NCI-H2171 (cell line): ENCODE measurements at regions not wholly inside any gene's neighbourhood (a gene's known extent, or its start where the extent isn't known, plus 50 kb on each side); places are given as distances from the start of the nearest gene placed in this dataset.

Source experiments
- DNase-seq: peaks from one replicate; lab custom pipeline; 2025; lab: John Stamatoyannopoulos, UW

DNA sequence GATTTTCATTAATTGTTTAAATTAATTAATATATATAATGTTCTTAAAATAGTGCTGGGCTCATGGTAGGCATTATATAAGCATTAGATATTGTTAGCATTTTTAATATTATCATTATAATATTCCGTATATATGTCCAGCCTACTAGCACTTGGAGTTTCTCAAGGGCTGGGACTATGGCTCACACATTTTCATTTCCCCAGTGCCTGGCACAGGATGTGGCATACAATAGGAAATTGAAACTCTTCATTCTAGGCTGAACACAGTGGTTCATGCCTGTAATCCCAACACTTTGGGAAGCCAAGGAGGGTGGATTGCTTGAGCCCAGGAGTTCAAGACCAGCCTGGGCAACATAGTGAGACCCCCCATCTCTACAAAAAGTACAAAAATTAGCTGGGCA is 170.4 kb downstream of the RSL24D1 start:
- no peak for DNase-seq

DNA sequence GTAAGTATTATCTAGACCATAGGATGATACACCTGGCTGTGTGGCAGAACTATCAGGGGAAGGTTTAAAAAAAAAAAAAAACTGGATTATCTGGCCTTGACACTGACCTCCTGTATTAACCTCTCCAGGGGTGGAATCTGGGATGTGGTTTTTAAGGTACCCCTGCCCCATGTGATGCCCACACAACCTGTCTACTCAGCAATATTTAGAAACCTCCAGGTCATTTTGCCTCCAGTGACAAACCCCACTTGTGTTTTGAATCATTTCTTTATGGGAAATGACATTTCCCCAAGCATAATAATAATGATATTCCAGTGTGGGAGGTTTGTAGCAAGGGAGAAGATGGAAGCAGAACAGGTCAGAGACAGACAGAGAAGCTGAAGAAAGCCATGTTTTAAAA is 179.1 kb downstream of the RSL24D1 start:
- no peak for DNase-seq

DNA sequence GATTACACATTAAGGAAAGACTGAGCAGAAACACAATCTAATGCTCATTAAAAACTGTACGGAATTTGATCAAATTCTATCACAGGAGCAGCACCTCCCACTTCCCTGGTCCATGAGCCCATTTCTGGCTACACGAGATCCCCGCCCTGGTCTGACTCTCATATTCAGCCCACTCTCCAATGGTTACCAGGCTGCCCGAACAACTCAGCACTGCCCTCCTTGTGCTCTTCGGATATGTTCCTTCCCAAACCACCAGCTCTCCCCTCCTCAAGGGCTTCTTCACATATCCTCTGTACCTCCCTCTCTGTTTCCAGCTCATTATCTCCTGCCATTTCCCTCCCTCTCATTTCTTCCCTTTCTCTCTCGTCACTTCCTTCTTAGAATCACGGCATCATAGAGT is 180.5 kb downstream of the RSL24D1 start:
- no peak for DNase-seq

DNA sequence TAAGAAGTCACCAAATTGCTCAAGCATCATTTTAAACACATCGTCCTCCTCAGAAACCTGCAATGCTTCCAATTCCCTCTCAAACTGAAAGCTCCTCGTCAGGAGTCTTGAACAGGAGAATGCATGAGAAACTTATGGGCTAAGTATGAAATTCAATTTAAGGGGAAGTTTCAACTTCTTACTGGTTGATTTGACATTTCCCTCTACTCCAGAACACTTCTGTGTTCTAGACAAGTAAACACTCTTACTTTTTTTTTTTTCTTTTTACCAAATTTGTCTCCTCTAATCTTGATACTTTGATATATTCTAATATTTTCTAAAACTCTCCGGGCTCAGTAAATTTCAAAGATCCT is 181.7 kb downstream of the RSL24D1 start:
- no peak for DNase-seq

DNA sequence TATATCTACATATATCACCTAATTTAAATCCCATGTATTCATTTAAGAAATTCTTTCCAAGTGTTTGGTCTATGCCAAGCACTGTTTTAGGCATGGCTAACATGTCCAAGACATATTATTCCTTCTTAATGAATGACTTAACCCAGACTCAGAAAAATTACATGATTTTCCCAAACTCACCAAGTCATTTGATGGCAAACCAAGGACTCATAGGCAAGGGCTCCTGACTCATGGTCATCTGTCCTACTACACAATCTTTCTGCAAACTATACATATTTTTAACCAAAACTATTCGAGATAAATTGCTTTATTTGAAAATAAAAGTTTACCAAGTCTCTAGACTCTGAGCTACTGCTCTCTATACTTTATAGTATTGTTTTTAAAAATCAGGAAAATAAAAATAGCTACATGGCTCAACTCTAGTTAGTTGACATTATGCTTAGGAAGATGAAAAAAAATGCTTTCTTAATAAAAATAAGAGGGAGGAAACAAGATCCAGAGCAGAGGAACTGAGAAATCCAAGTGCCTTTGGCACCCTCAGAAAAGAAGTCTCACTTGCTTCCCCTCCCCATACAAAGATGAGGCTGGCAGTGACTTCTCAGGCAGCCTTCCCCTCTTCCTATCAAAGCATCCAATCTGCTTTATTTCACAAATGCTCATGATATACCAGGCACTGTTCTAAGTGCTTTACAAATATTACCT is 182.2 kb downstream of the RSL24D1 start:
- no peak for DNase-seq

DNA sequence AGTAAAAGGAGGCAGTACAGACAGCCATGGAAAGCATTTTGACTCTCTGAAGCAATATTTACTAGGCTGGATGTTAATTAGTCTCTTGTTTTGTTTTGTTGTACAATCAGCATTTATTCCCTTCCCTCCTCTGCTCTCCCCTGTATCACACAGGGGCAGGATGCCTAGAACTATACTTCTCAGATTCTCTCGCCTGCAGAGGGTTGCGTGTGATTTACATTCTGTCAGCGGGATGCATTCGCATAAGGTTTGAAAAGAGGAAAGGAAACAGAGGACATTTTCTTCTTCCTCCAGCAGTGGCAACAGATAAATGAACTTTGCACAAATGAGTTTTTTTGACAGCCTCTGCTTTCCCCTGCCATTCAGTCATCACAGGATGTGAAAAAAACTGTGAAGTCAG is 188.3 kb downstream of the RSL24D1 start:
- DNase-seq: no peak

DNA sequence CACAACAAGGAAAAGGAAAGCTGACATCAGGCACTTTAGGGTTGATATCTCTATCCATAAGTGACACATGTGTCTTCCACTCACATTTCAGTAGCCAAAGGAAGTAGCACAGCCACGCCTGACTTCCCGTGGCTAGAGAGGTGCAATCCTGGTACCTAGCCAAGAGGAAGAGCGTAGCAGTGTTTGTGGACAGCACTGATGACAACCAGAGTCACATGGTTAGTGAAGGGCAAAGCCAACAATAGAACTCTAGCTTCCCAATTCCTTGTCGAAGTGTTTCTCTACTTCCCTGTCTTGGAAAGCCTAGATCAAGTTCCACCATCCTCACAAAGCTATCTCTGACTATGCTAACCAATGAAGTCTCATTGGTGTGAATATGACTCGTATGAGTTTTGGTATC is 189.2 kb downstream of the RSL24D1 start:
- no peak for DNase-seq

DNA sequence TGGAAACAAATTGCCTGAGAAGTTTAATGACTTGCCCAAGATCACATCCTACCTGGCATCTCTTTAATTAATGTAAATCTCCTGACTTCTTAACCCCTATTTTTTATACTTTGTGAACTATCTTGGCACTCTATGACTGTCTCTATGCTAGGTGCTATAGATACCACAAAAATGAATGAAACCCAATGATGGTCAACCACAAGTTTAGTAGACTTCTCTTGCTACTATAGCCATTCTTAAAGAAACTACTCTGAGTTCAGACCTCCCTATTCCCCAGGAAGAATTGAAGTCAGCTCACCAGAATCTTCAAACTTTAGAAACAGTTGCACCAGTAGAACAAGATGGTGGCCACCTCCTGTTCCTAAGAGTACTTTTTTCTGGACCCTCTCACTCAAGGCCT is 191.1 kb downstream of the RSL24D1 start:
- no peak for DNase-seq

DNA sequence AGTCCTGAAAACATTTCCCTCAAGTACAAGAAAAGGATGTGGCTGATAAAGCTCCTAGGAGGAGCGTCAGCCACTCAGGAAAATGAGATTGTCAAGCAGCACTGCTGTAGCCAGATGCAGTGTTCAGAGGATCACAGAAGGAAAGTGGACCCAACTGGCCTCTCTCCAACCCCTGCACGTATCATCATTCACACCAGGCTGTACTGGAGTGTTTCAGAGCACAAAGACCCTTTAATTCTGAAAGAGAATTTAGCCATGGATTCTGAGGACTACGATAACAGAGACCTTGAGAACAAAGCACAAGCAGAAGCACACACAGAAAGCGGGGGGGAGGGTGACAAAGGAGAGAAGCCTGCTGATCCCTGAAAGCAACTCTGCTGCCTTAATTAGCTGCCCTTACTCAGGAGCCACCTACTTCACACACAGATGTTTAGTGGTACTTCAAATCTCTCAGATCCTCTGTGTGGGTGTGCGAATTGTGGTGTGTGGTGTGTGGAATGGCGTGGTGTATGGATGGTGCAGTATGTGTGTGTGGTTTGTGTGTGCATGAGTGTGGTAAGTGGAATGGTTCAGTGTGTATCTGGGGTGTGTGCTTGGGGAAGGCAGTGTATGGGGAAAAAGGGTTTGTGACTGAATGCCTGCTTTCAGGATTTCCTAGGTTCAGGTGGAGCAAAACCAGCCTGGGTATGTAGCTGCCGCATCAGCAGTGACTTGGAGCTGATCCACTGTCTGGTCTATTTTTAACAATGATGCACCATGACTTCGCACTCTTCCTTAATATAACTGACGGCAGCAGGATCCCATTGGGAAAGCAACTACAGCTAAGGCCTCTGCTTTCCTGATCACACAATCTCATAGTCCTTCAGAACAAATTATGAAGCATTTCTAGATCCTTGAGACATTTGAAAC is 192.5 kb downstream of the RSL24D1 start:
- DNase-seq: no peak

DNA sequence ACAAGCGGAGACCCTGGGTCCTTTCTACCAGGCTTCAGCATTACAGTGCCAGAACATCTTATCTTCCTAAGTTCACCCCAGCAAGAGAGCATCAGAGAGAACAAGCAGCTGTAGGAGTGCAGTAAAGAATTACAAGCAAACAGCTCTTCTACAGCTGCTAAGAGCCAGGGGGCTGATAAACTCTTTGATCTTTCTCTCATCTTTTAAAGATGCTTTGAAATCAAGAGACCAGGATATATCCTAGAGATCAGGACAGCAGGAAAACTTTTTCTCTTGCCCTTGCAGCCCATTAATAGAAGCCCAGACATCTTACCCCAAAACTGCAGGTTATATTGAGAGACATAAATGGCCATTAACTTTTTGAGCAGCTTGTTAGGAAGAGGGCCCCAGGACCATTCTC is 198.1 kb downstream of the RSL24D1 start:
- DNase-seq: no peak

DNA sequence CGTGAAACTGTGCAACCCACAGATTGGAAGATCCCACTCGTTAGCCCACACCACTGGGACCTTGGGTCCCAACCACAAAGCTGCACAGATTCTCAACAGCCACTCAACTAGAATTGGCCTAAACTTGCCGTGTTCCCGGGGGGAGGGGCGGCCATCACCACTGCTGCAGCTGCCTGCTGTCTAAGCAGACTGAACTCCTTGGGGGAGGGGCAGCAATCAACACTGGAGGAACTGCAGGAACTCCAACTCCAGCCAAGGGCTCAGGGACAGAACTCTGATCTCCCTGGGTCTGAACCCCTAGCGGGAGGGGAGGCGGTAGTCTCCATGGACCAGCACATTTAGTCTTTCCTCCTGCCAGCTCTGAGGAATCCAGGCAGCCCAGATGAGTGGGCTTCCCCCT is 205.9 kb downstream of the RSL24D1 start:
- no peak for DNase-seq

DNA sequence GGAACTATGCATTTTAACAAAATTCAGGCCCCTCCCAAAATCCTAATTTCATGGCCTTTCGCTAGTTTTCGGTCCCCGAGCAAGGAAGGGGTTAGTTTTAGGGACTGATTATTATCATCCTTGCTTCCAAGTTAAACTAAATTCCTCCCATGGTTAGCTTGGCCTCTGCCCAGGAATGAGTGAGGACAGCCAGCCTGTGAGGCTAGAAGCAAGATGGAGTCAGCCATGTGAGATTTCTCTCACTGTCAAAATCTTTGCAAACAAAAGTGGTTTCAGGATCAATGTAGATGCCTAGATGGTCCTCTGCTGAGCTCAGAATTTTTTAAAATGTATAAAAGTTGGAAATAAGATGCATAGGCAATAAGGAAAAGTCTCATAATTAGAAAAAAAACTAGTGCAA is 208.9 kb downstream of the RSL24D1 start:
- no peak for DNase-seq

DNA sequence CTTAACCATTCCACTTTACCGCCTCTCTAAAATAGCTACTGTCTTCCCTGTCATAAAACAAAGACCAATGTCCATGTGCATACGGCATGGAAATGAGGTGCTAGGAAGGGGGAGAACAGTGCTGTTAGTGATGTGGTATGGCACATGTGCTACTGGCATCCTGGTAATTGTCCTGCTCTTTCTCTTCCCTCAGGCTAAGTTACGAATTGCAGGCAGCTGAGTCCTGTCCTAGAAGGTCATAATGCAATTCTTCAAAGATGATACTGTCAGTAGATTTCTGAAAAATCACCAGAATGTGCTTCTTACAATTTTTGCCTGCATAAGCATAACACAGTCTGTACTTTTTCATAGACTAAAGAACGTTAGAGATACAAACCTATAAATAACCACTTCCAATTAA is 216.8 kb downstream of the RSL24D1 start:
- no peak for DNase-seq

DNA sequence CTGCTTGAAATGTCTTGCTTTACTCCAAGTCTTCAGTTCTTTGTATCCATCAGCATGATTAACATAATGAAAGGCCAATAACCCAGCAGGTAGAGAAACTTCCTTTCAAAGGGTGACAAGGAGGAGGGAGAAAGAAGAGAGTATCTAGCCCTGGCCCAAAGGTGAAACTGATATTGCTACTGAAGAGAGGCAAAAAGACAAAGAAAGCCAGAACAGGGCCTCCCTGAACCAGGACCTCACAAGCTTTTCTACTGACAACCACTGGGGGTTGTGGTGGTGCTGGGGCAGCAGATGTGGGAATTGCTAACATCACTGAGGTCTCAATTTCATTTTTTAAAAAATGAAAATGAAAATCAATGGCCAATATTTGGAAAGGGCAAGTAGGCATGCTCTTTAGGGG is 234.1 kb downstream of the RSL24D1 start:
- no peak for DNase-seq

DNA sequence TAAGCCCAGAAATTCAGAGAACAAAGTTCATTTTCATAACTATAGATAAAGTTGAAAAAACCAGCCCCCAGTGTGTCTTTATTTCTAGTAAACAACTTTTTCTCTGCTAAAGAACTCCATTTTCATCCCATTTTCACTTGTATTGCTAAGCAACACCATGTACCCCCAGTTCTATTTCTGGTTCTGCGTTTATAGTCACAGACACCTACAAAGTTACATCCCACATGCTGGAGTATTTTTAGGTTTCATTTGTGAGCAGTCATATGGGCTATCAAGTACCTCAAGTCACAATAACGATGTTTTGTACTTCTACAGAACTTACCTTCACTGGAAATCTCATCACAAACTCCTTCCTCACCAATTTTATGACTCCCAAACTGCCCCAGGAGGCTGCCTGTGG is 236.5 kb downstream of the RSL24D1 start:
- no peak for DNase-seq

DNA sequence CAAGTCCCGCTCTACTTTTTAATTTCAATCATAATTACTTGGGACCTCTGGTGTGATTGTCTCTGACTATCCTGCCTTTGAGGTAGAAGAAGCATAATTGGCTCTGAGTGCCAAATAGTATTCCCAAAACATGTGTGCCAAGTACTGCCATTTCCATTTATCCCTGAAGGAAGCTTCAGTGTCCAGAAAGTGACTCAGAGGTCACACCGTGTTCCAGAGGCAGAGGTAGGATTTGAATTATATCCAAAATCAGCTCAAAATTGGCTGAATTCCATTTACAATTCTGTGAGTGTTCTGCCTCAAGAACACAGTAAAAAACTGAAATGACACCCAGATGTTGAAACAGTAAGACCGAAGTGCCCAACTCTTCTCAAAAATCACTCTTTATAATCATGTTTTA is 255.3 kb downstream of the RSL24D1 start:
- no peak for DNase-seq

DNA sequence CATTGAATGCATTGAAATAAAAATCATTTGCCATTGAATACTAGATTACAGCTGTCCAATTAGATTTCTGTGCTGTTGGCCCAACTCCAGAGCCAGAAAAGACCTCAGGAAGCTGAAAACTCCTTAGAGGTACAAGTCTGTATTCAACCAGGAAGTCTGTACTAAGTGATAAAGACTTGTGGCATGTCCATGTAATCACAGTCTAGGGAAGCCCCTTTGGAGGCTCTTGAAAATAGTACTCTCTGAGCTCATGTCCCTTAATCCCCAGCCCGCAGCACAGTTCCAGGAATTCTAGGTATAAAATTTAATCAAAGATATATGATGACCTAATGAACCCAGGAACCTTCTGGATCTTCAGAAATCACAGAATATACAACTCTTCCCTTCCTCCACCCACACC is 279.4 kb downstream of the RSL24D1 start:
- no peak for DNase-seq

DNA sequence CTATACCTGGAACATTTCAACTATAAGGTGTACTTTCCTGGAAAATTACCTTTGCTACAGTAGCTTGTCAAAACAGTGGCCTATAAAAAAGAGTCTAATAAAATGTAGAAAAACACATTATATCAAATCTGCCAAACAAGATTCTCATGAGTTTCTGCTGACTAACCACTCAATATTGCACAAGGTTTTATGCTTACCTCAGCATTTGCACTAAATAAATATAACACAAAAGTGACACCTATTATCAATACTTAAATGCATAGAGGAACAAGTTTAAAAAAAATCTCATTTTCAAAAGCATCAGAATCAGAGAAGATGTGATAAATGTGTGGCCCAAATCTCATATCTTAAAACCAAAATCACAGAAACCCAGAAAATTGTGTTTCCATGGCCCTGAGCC is 281.4 kb downstream of the RSL24D1 start:
- DNase-seq: no peak

DNA sequence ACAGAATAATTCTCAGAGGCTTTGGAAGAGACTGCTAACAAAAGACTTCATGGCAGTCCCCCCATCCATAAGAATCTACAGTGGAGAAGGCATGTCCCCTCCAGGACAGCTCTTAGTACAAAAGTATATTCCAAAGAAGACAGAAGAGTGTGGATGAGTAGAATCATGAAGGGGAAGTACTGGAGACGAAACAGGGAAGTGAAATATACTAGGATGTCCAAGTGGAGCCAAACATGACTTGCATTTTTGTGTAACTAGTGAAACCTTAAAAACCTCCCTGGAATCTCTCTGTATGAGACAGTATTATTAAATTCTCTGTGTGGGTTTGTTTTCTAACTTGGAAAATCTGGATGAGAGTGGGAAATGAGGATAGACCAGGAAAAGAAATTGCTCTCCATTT is 312.4 kb downstream of the RSL24D1 start:
- DNase-seq: no peak

DNA sequence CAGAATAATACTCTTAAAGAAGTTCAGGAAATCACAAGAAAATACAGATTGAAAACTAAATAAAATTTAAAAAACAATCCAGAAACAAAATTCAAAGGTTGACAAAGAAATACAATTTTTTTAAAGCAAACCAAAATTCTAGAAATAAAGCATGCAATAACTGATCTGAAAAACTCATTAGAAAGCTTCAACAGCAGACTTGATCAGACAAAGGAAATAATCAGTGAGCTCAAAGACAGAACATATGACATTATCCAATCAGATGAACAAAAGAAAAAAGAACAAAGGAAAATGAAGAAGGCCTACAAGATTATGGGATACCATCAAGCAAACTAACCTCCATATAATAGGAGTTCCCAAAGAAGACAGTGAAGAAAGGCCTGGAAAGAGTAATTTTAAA is 336.8 kb downstream of the RSL24D1 start:
- no peak for DNase-seq

DNA sequence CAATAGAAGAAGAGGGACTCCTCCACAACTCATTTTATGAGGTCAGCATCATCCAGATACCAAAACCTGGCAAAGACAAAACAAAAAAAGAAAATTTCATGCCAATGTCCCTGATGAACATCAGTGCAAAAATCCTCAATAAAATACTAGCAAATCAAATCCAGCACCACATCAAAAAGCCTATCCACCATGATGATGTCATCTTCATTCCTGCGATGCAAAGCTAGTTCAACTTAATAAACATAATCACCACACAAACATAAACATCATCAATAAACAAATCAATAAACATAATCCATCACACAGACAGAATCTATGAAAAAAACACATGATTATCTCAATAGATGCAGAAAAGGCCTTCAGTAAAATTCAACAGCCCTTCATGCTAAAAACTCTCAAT is 342.1 kb downstream of the RSL24D1 start:
- DNase-seq: no peak

DNA sequence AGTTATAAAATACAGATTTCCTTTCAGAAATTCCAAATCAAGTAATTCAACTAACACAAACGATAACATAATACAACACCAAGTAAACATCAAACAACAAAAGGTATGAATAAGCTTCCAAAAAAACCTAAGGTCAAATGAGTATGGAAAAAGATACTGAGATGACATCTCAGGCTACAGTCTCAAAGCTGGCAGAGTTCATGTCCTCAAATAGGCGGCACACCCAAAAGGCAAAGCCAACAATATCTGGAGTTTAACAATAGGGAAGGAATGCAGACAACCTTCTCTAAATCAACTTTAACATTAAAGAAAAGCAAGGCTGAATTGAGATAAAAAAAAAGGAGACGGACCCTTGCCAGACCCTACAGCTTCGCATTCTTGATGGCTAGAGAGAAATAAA is 346.6 kb downstream of the RSL24D1 start:
- no peak for DNase-seq

DNA sequence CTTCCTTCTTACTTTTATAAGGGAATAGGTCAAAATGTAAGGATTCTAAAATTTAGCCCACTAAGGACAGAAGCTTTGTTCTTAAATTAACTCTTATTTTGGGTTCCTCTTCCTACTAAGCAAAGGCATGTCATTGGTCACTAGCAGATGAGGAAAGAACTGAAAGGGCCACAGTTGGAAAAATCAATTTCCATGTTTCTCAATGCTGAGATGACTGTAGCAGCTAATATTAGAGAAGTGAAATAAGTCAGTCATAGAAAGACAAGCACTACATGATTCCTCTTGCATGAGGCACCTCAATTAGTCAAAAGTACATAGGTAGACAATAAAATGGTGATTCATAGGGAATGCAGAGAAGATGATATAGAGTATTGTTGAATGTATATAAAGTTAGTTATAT is 353.7 kb downstream of the RSL24D1 start:
- DNase-seq: no peak
